ENCODE measurements at regions not wholly inside any gene's neighbourhood (a gene's known extent, or its start where the extent isn't known, plus 50 kb on each side); places are given as distances from the start of the nearest gene placed in this dataset.
"Not testable (repeated sequence)": the region's sequence is repeated elsewhere in the genome, so short reads cannot be mapped to it uniquely, and the experiment has no call there.

DNA sequence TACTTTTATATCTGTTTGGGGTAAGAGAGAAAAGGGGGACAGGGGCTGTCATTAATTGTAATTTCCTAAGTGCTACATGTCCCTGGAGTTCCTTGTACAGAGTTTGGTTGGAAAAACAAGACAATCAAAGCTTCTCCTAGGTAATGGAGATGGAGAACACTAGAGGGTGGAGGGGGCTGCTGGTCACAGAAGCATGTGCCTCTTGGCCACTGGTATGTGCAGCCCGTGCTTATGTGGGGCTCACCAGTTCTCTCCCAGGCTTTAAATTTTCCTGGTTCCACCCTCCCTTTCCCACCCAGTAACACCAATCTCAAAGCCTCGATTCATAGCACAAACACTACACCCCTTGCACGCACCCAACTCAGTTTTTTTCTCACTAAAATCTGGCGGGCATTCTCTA is 165.6 kb downstream of the SAMD5 start:
- DNase-seq (ENCODE audit: low spot score): no peak

DNA sequence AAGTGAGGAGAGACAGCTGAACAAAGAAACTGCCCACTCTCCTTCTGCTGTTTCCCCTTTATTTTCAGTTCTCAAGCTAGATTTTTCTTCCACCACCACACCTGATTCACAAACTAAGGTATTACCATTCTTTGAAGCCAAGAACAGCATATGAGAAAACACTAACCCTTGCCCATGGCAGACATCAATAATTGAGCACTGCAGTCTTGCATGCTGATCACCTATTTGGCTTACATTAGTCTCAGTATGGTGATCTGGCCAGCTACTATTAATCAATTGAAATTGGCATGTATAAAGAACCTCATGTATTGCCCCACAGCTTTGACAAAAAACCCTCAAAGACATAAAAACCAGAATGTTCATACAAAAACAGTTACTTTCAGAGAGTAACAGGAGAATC is 166.3 kb downstream of the SAMD5 start:
- DNase-seq (ENCODE audit: low spot score): no peak

DNA sequence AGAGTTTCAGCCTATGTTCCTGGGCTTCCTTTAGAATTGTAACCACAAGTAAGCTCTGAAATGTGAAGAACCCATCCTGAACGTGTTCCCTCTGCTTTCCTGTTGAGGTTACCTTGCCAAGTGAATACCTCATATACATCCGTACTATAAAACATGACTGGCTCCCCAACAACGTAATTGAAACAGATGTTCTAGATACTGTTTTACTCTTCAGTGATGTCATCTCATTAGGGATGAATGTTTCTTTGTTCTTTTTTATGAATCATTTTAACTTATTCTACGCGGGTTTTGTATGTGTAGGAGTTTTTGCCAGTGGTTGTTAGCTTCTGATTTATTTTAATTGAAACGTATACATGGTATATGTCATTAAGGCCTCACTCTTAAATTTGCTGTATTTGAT is 166.8 kb downstream of the SAMD5 start:
- no peak for DNase-seq (ENCODE audit: low spot score)

DNA sequence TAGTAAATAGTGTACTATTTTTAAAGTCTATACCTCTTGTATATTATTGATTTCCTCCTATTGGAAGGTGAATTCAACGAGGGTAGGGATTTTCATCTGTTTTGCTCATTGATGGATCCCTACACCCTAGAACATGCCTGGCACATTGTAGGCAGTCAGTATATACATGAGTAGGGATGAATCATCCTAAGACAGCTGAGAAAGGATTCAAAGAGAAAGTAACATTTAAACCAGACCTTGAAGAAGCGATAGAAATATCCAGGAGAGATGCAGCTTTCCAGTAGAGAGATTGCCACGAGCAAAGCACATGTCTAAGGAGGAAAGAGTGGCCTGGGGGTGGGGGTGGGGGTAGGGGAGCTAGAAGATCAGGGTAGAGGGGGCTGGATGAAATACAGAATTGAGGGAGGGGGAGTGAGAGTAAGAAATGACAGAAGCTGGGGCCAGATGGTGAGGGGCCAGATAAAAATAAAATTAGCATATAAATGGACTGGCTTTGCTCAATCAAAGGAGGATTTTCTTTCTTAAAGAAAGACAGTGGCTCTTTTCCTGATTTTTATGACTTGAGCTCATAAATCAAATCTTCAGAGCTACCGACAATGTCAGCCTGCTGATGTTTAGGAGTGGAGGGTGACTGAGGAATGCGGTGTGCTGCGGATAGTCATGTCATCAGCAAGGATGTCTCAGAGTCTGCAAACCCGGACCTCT is 168.2 kb downstream of the SAMD5 start:
- no peak for DNase-seq (ENCODE audit: low spot score)

DNA sequence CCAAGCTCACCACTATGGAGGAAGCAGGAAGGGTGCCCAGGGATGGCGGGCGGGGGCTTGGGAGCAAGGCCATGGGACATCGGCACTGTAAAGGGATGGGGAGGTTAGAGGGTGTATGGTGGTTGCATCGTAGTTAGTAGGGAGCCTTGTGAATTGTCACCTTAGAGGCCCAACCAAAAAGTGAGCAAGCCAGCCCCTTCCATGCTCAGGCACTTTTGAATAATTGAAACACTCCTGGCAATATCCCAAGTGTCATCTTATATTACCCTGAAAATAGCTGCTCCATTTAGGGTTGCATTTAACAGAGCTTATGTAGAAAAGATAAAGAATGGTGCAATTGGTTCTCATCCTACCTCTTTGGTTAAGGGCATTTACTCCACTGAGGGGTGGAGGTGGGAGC is 169.2 kb downstream of the SAMD5 start:
- DNase-seq (ENCODE audit: low spot score): no peak

DNA sequence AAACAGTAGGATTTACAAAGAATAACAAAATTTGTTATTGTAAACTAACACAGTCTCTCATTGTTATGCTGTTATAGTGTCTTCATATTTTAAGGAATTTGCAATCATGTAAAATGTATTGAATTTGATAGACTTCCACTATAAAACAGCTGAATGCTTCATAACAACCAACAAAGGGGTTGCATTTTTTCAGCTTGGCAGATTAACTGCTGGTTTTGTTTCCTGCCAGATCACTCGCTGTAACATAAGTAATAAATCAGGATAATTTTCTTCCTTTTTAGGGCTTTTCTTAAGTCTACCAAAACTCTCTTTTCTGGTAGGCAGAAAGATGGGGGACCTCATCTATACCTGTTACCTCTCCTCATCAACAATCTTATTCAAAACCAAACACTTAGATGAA is 169.8 kb downstream of the SAMD5 start:
- no peak for DNase-seq (ENCODE audit: low spot score)

DNA sequence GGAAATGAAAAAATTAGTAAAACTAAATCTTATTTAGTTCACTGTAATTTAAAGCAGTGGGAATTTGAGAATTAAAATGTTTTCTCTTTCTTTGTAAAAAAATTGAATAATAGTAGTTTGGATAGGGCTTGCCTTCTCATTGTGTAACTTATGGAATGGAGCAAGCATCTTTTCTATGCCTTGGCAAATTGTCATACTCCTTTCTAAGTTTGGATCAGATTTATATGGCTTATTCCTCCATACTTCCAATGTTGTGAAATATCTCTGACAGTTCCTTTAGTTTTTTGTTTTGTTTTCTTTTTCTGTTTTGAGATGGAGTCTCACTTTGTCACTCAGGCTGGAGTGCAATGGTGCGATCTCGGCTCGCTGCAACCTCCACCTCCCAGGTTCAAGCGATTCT is 176.4 kb downstream of the SAMD5 start:
- DNase-seq (ENCODE audit: low spot score): no peak

DNA sequence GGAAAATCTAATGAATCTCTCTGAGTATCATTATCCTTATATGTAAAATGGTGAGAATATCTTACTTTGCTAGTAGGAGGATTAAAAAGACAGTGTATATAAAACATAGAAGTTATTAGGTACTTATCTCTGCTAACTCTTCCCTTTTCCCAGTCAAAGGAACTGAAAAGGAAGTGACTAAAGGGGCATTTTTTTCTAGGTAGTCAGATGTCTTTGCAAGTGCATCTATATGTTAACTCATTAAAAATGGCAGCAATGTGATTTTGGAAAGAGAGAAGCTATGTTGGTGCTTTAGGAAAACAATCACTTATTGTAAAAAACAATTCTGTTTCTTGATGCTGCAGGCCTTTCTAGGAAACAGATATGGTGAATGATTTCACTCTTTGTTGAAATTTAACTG is 180.9 kb downstream of the SAMD5 start:
- DNase-seq (ENCODE audit: low spot score): no peak

DNA sequence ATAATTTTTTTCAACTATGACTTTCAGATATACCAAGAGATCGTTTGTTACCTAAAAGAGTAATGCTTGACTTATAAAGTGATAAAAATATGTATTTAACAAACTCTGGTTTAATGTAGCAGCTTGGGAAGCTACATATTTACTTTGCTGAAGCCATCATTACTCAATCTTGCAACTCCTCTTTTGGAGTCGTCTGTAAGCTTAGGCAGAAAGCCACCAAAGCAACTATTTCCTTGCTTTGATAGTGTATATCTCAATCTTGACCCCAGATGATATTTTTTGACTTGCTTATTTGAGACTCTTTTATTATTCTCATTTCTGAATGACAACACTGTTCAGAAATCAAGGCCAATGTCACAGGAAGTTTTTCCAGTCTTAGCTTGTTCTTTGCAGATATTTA is 183.0 kb downstream of the SAMD5 start:
- DNase-seq (ENCODE audit: low spot score): no peak

DNA sequence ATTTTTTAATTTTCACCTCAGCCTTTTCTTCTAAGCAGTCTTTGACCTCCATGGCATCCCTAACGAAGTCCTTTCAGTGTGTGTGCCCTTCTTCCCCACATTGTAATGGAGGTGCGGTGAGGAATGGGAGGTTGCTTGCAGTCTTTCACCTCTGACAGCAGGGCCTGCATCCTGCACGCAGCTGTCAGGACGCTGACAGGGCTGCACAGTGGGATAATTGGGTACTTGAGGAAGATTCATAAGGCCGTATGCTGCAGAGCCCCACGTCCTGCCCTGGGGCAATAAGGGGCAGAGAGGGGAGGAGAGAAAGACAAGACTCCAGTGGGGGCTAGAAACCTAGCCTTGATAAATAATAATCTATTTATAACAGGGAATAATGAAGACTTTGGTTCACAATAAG is 184.7 kb downstream of the SAMD5 start:
- DNase-seq (ENCODE audit: low spot score): no peak

DNA sequence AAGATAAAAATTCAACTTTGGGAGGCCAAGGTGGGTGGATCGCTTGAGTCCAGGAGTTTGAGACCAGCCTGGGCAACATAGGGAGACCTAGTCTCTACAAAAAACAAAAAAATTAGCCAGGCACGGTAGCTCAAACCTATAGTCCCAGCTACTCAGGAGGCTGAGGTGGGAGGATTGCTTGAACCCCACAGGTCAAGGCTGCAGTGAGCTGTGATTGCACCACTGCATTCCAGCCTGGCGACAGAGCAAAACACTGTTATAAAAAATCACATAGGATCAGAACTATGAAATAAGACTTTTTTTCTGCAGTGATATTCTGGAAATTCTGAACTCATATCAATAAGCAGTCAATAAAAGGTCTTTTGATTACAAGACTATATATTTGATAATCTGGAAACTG is 186.1 kb downstream of the SAMD5 start:
- not testable (repeated sequence) for DNase-seq (ENCODE audit: low spot score)

DNA sequence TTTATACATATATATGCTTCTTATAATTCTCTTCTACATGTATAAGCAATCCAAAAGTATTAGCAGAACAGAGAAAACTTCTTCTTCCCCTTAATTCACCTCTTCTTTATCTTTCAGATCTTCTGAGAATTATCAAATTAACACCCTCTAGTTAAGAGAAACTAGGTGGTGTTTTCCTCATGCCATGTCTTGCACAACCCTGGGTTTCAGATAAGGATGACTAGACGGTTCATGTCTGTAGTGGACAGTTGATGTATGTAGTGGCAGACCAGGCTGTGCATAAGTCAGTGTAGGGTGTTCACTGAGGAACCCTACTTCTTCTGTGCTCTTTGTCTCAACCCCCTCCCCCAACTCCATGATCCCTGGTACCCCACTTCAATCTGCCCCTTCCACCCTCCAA is 187.3 kb downstream of the SAMD5 start:
- no peak for DNase-seq (ENCODE audit: low spot score)

DNA sequence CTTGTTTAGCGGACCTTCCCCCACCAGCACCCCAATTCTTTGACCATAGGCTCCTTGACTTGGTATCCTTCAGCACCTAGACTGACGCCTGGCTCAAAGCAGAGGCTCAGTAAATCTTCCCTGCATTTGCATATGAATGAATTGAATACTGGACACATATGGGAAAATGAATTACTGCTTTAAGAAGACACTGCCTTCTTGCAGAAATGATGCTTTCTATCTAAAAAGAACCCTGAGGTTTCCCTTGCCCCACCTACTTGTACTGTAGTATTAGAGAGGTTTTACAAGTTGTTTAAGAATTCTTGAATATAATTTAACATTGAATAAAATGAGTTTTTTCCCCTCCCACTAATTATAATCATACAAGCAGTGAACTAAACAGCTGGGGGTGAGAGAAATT is 190.7 kb downstream of the SAMD5 start:
- no peak for DNase-seq (ENCODE audit: low spot score)

DNA sequence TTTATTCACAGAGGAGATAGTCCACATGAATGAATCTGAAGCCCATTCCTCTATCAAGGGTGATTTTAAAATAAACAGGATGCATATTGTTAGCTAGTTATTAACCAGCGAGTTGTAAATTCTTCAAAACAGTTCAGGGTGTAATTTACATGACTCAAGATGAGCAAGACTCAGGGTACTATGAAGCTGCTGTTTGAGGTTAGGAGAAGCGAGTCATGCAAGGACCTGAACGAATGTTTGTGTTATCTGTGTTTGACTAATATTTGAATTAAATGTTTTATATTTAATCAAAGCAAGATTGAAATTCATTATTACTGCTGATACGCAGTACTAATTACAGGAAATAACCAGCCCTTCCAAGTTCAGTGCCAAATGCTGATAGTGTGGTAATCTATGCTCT is 191.1 kb downstream of the SAMD5 start:
- no peak for DNase-seq (ENCODE audit: low spot score)

DNA sequence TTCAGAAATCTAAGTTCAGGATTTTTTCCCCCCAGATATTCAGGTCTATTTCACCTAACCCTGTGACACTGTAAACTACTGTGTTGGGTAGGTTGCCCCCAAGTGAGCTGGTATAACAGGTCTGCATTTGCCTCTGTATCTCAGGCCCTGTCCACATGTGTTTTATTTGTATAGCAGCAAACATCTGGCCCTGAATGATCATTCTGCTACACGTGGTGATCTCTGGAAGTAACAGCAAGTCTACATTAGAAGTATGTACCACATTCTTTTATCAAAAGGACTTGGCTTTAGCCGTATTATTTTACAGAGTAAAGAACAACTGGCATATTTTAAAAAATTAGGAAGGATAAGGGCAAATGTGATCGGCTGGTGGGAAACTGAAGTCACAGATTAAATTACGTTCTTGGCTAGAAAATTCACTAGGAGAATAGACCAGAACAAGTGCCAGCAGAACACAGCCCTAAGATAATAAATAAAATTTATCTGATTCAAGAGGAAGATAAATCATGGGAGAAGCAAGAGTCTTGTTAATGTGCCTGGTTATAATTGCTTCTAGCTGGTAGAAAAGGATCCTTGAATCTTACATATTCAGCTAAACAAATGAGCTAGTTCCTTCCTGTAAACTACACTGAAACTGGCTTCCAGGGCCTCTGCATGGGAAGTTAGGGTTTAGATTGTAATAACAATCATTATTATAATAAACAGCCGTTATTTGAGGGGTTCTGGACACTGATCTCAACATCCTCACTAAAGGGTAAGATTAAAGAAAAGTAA is 192.1 kb downstream of the SAMD5 start:
- DNase-seq (ENCODE audit: low spot score): no peak

DNA sequence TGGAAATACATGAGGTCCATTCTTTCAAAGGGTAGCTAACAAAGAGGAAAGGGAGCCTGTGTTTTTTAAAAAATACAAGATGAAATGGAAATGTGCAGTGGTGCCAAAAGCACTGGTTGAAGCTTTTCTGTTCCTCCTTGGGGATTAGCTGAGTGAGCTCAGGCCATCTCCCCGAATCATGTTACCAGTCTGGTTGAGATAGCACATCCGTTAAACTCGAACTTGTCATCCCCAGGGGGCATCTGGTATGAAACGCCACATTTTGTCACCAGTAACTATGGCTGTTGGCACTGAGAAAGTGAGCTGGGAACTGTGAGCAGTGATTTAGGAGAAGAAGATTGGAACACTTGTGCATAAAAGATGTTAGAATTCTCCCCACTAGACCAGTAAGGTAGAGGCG is 196.2 kb downstream of the SAMD5 start:
- no peak for DNase-seq (ENCODE audit: low spot score)

DNA sequence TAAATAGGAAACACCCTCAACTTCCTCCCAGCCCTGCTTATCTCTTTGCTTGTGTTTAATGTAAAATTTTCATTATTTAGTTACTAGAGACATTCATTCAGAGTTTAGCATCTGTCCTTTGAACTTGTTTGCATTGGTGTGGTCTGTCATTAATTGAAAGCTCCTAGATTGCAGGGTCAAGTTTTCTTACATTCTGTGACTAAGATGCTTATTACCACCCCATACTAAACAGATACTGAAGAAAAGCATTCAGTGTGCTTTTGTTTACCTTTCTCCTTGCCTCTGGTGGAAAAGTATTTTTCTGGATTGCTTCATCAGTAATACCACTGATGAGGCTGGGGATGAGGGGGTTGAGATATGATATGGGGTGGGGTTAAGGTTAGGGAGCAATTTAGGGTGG is 199.0 kb downstream of the SAMD5 start:
- DNase-seq (ENCODE audit: low spot score): no peak

DNA sequence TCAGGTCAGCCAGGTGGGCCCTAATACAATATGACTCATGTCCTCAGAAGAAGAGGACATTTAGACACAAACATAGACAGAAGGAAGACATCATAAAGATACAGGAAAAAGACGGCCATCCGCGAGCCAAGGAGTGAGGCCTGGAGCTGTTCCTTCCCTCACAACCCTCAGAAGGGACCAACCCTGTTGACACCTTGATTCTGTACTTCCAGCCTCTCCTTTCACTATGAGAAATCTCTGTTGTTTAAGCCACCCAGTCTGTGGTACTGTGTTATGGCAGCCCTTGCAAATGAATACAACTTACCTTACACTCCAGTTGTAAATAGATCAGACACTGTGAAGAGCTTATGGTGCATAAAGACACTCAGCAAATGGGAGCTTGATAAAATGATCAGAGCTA is 199.7 kb downstream of the SAMD5 start:
- DNase-seq (ENCODE audit: low spot score): no peak

DNA sequence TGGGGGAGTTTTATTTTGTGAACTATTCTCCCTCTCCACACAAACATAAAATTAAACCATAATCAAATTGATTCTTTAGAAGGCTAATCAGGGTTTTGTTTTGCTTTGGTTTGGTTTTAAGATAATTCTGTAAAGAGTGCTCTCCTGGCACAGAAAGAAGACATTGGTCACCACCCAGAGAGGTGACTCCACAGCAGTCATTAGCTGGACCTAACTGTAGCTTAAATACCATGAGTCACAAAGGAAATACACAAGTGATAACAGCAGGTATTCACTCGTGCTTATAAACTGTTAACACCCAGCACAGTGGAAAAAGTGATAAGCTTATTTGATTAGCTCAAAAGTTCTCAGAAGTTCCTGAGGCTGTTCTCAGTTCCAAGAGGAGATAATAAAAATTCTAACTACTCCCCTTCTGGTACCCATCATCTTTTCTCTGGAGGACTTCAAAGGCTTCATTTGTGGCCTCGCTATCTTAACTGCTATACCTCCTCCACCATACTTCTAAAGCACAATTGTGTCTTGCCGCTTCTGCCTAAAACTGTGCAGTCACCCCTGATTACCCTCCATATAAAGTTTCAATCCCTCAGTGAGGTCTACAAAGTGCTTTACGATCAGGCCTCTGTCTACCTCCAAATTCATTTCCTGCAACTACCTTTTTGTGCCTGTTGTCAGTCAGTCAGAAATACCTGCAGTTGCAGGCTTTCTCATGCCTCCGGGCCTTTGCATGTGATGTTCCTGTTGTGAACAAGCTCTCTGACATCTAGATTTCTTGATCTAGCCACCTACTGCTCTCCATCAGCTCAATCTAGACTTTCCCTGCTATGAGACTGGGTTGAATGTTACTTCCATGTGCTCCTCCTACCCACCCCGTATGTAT is 201.1 kb downstream of the SAMD5 start:
- DNase-seq (ENCODE audit: low spot score): no peak

DNA sequence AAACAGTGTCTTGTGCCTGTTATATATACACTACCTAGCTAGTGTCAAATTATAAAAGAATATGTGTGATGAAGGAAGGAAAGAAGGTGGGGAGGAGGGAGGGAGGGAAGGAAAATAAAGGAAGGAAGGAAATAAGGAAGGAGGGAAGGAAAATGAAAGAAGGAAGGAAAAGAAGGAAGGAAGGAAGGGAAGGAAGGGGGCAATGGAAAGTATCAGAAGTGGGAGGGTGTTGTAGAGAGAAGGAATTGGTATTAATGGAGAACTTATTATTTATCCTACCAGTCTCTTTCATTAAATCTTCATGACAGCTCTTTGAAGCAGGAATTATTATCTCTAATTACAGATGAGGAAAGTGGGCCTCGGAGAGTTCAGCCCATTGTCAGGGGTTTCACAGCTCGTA is 202.4 kb downstream of the SAMD5 start:
- DNase-seq (ENCODE audit: low spot score): no peak

DNA sequence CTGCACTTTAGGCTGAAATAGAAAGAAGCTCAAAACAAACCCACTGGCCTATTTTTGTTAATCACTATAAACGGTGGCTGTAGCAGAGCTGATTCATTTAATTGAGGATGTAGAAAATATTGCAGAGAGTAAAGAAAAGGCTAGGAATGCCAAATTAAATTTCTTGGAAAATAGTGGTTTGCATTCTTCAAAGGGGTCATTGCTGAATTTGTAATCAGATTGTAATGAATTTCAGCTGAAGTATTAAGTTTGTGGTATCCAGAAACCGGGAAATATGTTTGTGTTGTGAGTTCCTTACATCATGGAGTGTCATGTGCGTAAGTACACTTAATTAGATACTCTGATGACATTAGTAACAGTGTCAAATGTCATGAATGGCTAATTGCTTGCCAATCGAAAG is 203.0 kb downstream of the SAMD5 start:
- no peak for DNase-seq (ENCODE audit: low spot score)

DNA sequence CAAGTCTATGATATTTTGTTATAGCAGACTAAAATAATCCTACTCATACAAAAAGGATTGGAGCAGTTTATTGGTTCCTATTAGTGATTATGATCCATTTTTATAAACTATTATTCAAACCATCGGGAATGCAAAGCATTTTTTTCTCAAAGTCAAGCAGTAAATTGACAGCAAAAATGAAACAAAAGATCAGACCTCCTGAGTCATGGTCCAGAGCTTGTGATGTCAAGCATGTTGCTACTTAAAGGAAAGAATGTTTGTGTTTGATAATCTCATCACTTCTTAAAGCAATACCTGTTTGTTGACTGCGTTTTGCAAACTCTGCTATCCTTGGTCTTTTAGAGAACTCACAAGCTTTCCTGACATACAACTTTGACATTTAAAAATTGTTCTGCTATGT is 204.4 kb downstream of the SAMD5 start:
- no peak for DNase-seq (ENCODE audit: low spot score)

DNA sequence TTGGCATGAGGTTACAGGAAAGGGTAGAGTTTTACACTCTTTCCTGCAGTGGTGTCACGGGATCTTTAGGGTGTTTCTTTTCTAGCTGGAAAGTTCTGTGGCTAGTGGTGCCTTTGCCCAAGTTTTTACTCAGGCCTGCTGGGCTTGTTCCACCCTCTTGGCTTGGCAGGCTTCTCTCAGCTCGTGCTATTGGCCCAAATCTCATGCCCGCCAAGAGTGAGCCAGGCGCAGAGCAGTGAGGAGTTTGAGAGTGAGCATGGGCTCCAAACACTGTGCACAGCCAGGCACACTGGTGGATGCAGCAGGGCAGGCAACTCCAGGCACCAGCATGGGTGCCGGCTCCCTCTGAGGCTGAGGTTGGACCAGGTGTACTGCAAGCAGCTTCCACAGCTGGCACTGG is 206.5 kb downstream of the SAMD5 start:
- no peak for DNase-seq (ENCODE audit: low spot score)
